HUES48 (cell line): ENCODE measurements at regions not wholly inside any gene's neighbourhood (a gene's known extent, or its start where the extent isn't known, plus 50 kb on each side); places are given as distances from the start of the nearest gene placed in this dataset.
A peak's percentile ranks its signal among the peaks of the same experiment; 100 is the strongest.

Experiments
- H3K27ac ChIP-seq: one replicate; pipeline ENCODE4 v1.7.0; 2013; ENCODE audit warnings: low read depth, low read length, inconsistent platforms
- H3K27me3 ChIP-seq: 2 replicates; pipeline ENCODE4 v1.6.1; 2013; ENCODE audit warnings: mild to moderate bottlenecking, low read length; ENCODE audit not compliant: control insufficient read depth, insufficient read depth
- H3K36me3 ChIP-seq: 2 replicates; pipeline ENCODE4 v1.6.1; 2013; ENCODE audit warnings: low read length; ENCODE audit not compliant: control insufficient read depth, insufficient read depth
- H3K4me1 ChIP-seq: 2 replicates; pipeline ENCODE4 v1.6.1; 2013; ENCODE audit warnings: mild to moderate bottlenecking, low read length; ENCODE audit not compliant: control insufficient read depth, insufficient read depth
- H3K4me3 ChIP-seq: 2 replicates; pipeline ENCODE4 v1.5.1; 2013; ENCODE audit warnings: mild to moderate bottlenecking, low read depth, low read length
- H3K9ac ChIP-seq: 2 replicates; pipeline ENCODE4 v1.6.1; 2013; ENCODE audit warnings: mild to moderate bottlenecking, low read depth, low read length, moderate library complexity
- H3K9me3 ChIP-seq: 2 replicates; pipeline ENCODE4 v1.6.1; 2013; ENCODE audit warnings: low read length; ENCODE audit not compliant: control insufficient read depth, insufficient read depth

GRCh38 chr15:35857567-35858226 lies 311.7 kb upstream of the DPH6 start:
- peaks cover 18% of the 10 kb centered on the region for H3K4me1 ChIP-seq
- no peaks in the 10 kb centered on the region for H3K9me3 ChIP-seq
- H3K27me3 ChIP-seq = no peaks in the 10 kb centered on the region
- H3K27ac ChIP-seq = no peak overlapping the region
- H3K9ac ChIP-seq = no peak overlapping the region
- no peak overlapping the region for H3K4me3 ChIP-seq
- H3K36me3 ChIP-seq = no peaks in the 10 kb centered on the region

DNA sequence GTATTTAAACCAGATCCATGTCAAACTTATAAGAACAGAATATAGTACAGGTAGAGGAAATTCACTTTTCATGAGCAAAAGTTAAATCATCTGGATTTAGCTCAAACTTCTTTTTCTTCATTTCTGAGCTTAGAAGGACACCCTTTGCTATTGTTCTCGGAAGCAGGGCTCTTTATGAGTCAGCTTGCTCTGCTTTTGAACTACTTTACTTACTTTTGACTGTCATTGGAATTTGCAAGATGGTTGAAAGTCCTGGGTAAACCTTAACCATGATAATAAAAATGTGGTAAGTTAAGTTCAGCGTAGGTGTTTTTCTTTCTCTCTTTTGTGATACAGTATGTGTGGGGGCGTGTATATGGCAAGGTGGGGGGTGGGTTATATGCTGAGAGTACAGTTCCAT lies 312.7 kb upstream of the DPH6 start:
- peak overlapping the region; percentile 11; the same call in 1 of the 2 replicates for H3K4me3 ChIP-seq
- peak overlapping the region; percentile 73 for H3K27ac ChIP-seq
- H3K4me1 ChIP-seq = peaks cover 18% of the 10 kb centered on the region
- no peak overlapping the region for H3K9ac ChIP-seq
- H3K27me3 ChIP-seq = no peaks in the 10 kb centered on the region
- no peaks in the 10 kb centered on the region for H3K36me3 ChIP-seq
- H3K9me3 ChIP-seq = no peaks in the 10 kb centered on the region

GRCh38 chr15:35863655-35864054 lies 317.7 kb upstream of the DPH6 start:
- Histone ChIP-seq H3K9ac (no peak overlapping the region), H3K4me1 (peaks cover 21% of the 10 kb centered on the region), H3K9me3 (no peaks in the 10 kb centered on the region), H3K4me3 (no peak overlapping the region), H3K36me3 (no peaks in the 10 kb centered on the region), H3K27me3 (no peaks in the 10 kb centered on the region), H3K27ac (no peak overlapping the region)

- Histone ChIP-seq H3K9ac (no peak overlapping the region), H3K36me3 (no peaks in the 10 kb centered on the region), H3K4me3 (no peak overlapping the region), H3K27me3 (no peaks in the 10 kb centered on the region), H3K9me3 (no peaks in the 10 kb centered on the region), H3K27ac (no peak overlapping the region), H3K4me1 (peaks cover 24% of the 10 kb centered on the region)
Measured at GRCh38 chr15:35867356-35867755, 321.4 kb upstream of the DPH6 start.

- H3K4me1 ChIP-seq = peaks cover 24% of the 10 kb centered on the region
- no peaks in the 10 kb centered on the region for H3K36me3 ChIP-seq
- H3K9ac ChIP-seq = no peak overlapping the region
- H3K27ac ChIP-seq = no peak overlapping the region
- no peaks in the 10 kb centered on the region for H3K27me3 ChIP-seq
- H3K9me3 ChIP-seq = no peaks in the 10 kb centered on the region
- no peak overlapping the region for H3K4me3 ChIP-seq
Measured at GRCh38 chr15:35871282-35871681, 325.3 kb upstream of the DPH6 start.

DNA sequence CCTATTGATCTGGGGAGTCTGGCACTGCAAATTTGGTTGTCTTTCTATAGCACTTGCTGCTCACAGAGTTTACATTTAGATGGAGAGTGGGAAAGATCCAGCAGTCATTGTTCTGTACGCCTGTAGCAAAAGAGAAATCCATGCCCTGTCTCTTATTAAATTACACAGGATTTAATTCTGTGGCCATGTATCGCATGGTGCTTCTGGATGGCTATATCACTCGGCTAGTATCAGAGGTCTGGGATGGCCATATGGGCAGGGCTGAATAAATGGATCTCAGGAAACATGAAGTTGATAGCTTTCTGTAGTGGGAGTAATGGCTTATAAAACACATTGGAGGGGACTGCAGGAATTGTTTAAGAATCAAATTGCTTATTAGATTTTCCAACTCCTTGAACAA lies 325.8 kb upstream of the DPH6 start:
- Histone ChIP-seq H3K9me3 (no peaks in the 10 kb centered on the region), H3K4me1 (peaks cover 24% of the 10 kb centered on the region), H3K27me3 (no peaks in the 10 kb centered on the region), H3K36me3 (no peaks in the 10 kb centered on the region), H3K9ac (no peak overlapping the region), H3K27ac (no peak overlapping the region), H3K4me3 (no peak overlapping the region)

GRCh38 chr15:35872577-35872976 lies 326.6 kb upstream of the DPH6 start:
- Histone ChIP-seq H3K36me3 (no peaks in the 10 kb centered on the region), H3K4me1 (peaks cover 16% of the 10 kb centered on the region), H3K9me3 (no peaks in the 10 kb centered on the region), H3K27me3 (no peaks in the 10 kb centered on the region), H3K27ac (no peak overlapping the region), H3K4me3 (no peak overlapping the region), H3K9ac (no peak overlapping the region)

DNA sequence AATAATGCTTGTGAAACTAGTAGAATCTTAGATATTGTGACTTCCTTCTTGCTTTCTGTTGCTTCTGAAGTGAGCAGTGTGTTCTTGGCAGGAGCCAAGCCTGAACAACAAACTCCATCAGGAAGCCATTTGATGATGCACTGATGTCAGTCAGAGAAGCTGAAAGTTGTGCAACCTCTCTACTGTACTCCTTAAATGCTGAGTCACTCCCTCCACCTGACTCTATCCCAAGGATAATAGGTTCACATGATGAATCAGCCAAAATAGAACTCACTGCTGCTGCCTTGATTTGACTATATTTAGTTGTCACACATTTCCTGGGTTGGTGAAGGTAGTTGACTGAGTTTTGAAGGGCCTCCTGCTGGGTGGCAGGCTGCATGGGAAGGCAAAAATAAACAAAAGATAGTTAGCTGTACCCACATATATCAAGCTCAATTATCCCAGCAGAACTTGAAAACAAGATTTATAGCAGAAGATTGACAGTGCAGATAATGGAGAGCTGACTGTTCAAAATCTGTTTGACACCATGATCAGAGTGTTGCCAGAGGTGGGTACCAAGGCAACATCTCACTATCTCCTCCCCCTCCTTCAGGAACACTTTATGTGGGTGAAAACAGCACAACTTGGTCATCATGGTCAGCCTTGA lies 328.4 kb upstream of the DPH6 start:
- Histone ChIP-seq H3K9me3 (no peaks in the 10 kb centered on the region), H3K36me3 (no peaks in the 10 kb centered on the region), H3K27ac (no peak overlapping the region)

GRCh38 chr15:35876762-35877161 lies 330.8 kb upstream of the DPH6 start:
- Histone ChIP-seq H3K36me3 (no peaks in the 10 kb centered on the region), H3K27me3 (no peaks in the 10 kb centered on the region), H3K9ac (no peak overlapping the region), H3K27ac (no peak overlapping the region), H3K4me1 (no peaks in the 10 kb centered on the region), H3K4me3 (no peak overlapping the region), H3K9me3 (no peaks in the 10 kb centered on the region)

More for the DNA sequence above, 328.4 kb upstream of the DPH6 start:
- no peaks in the 10 kb centered on the region for H3K27me3 ChIP-seq
- H3K9ac ChIP-seq = no peak overlapping the region
- H3K4me3 ChIP-seq = no peak overlapping the region
- peaks cover 13% of the 10 kb centered on the region; the same call in 1 of the 2 replicates for H3K4me1 ChIP-seq

DNA sequence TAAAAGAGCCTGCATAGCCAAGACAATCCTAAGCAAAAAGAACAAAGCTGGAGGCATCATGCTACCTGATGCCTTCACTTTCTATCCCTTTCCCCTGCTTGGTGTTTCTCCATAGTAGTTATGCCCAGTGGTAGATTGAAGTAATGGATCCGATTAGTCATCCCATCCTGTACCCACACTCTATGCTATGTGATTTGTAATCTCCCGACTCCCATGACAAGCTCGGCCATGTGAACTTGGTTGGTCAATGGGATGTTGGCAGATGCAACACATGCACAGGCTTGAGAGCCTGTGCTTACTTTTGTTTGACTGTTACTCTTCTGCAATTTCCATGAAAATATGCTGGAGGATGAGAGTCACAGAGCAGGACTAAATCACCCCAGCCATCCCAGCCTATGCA lies 334.9 kb upstream of the DPH6 start:
- H3K4me1 ChIP-seq = no peaks in the 10 kb centered on the region
- no peaks in the 10 kb centered on the region for H3K9me3 ChIP-seq
- H3K36me3 ChIP-seq = no peaks in the 10 kb centered on the region
- H3K9ac ChIP-seq = no peak overlapping the region
- H3K4me3 ChIP-seq = no peak overlapping the region
- no peaks in the 10 kb centered on the region for H3K27me3 ChIP-seq
- no peak overlapping the region for H3K27ac ChIP-seq

GRCh38 chr15:35885870-35886269 lies 339.9 kb upstream of the DPH6 start:
- no peak overlapping the region for H3K27ac ChIP-seq
- no peak overlapping the region for H3K9ac ChIP-seq
- no peaks in the 10 kb centered on the region for H3K27me3 ChIP-seq
- H3K9me3 ChIP-seq = no peaks in the 10 kb centered on the region
- H3K4me3 ChIP-seq = no peak overlapping the region
- H3K4me1 ChIP-seq = no peaks in the 10 kb centered on the region
- no peaks in the 10 kb centered on the region for H3K36me3 ChIP-seq
